HG02981 (cell line): ENCODE measurements at regions not wholly inside any gene's neighbourhood (a gene's known extent, or its start where the extent isn't known, plus 50 kb on each side); places are given as distances from the start of the nearest gene placed in this dataset.

ENCODE experiments used
- ATAC-seq: cut with Tn5 transposase; IDR thresholded peaks from one replicate; pipeline ENCODE4 v1.9.1; 2021; ENCODE audit warnings: mild to moderate bottlenecking, moderate library complexity; ENCODE audit not compliant: unreplicated experiment

DNA sequence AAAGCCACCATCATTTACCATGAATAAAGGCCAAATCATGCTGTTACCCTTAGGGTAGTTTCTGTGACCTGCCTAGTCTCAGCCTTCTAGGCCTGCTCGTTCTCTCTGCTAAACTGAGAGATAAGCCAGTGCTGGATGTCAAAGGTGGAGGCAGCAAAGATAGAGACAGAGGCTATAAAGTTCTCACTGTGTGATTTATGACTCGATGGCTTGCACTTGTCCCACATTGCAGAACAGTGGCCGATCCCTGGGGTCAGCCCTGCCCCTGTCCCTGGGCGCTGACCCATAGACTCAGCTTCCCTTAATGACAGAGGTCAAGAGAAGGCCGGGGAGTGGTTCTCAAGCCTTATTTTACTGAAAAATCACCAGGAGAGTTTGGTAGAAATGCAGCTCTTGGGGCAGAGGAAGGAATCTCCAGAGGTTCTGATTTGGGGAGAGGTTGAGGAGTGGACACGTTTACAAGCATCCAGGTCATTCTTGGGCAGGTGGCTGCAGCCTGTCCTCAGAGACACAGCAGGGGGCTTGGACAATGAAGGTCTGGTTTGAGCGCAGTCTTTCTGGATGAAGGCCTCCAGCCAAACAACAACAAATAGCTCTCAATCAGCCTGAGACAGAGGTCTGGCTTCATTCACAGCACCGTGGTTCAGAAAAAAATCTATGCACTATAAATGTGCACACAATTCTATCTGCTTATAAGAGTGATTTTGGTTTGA, 143.5 kb downstream of the ACKR3 start:
- ATAC-seq = no peak

DNA sequence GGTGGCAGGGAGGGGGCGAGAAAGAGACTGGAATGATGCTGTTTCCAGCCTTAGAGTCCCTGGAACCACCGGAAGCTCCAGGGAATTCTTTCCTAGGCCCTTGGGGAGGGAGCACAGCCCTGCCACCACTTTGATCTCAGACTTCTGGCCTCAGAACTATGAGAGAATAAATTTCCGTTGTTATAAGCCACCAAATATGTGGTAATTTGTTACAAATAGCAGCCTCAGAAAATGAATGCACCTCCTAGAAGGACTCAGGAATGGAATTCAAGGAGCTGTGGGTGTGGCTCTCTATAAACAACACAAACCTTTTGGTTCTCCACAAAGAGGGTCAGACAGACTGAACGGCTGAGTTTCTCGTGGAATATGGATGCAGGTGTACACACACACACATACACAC, 144.5 kb downstream of the ACKR3 start:
- ATAC-seq = no peak

DNA sequence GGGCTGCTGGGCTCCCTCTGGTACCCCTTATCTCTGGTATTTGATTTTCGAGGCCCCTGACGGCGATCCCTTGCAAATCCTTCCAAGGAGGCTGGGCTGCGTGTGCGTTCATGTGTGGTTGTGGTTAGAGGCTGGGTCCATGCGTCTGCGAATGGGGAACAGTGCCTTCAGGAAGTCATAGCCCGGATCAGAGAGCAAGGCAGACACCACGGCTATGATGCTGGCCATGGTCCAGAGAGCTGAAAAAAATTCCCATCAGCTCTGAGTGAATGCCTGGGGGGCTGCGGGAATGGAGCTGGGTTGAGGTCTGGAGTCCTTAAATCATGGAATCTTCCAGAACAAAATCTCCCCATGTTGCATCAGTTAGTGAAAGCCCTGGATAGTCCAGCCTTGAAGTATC, 145.5 kb downstream of the ACKR3 start:
- no peak for ATAC-seq

DNA sequence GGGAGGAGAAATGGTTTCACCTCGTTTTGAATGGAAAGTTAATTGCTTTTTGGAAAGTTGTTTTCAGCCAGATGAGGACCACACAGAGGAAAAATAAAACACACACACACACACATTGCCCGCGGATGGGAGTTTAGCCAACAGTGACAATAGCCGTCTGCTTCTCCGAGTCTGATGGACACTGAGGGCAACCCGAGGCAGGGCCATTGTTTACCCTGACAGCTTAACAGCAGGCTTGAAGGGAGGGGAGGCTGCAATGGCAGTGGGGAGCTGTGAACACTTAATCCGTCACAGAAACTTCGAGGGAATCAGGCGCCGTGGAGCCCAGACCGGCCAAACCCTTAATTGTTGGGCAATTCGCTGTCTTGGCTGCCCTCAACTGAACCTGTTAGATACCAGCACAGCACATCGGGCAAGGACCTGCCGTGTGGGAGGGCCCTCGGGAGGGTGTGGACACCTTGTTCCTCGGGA, 145.9 kb downstream of the ACKR3 start:
- ATAC-seq = no peak

DNA sequence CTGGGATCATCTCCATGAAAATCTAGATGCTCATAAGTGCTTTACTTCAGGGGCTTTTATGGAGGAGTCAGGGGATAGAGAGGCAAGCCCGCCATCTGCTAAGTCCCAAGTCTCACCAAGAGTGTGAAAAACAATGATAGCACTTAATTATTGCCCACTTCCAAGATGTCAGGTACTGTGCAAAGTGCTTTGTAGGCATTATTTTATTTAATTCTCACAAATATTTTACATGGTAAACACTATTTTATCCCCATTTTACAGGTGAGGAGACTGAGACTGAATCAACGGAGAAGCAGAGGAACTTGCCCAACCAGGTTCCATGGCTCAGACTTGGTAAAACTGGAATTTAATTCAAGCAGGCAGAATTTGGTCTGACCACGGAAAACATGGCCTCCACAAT, 147.5 kb downstream of the ACKR3 start:
- no peak for ATAC-seq

DNA sequence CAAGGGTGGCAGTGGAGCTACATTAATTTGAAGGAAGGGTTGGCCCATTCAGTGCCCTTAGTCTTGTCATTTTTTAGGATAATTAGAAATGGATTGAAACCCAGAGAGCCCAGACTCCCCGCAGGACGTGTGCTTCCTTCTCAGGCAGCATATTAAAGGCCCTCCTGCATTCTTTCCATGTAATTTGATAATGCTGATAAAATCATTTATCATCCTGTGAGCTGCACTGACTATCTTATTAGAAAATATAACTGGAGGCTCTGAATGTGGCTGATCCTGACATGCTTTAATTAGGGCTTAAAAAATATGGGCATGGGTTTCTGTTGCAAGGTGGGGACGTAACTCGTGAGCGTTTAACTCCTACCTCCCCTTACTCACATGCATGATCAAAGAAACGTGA, 148.1 kb downstream of the ACKR3 start:
- no peak for ATAC-seq

DNA sequence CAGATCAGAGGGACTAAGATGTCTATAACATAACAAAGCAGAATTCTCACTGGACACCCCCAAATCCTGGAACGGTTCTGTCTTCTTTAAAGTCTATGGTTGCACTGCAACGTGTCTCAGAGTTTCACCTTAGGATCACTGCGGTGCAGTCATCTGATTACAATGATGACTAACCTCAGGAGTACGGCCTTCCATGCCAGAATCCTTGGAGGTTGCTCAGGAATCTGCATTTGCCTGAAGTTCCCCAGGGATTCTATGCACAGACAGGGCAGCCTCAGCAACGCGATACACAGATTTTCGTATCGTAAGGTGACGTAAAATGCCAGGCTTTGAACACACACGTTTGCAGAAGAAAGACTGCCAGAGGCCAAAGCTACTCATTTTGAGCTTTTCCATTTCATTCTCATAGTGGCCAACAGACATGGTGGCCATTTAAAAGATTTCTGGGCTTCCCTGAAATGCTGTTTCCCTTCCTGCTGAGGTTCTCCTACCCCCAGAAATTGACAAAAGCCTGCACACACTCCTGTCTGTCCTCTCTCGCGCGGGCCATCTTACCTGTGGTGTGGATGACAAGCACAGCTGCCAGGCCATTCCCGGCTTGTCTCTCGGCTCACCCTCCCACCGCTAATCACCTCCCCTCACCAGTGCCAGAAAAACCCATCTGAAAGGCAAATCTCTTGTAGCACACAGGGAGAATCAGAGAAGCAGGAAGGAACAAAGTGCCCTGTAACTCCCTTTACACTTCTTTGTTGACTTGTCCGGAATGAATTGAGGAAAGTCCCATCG, 148.8 kb downstream of the ACKR3 start:
- no peak for ATAC-seq

DNA sequence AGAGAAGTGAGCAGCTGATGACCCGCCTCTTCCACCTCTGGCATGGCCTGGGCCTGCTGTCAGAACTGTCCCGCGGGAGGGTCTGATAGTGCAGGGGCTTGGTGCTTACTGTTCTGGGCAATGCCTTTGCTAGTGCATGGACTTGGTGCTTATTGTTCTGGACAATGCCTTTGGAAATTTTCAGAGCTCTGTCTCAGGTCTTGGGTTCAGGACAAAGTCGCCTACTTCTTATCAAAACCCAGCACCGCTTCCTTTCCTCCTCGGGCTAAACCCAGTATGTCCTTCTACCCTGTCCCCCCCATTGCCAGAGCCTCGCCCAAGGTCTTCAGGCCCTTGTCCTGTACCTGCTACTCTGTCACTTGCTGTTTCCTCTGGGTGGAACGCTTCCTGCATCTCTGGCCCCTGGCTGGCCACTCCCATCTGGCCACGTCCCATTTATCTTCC, 149.6 kb downstream of the ACKR3 start:
- ATAC-seq = no peak

DNA sequence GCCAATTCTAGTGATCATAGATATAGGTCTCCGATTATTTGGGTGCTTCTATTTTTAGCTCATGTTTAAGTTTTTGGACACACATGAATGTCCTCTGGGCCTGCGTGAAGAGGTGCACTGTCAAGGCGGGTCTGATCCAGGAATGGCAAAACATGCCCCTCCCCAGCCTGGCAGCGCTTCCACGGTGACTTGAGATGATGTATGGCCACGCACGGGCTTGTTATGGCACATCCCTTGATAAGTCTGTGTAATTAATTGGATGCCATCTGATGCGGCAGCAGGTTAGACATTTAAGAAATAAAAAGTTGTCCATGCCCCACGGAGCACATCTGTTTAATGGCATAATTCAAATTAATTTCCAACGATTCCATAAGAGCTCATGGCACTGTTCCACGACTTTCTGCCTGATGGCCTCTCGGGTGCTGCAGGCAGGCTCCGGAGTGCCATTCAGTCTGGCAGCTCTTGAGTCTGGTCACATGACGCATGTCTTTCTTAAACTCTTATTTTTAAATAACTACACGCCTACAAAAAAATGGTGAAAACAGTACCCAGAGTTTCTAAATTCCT, 151.4 kb downstream of the ACKR3 start:
- no peak for ATAC-seq

DNA sequence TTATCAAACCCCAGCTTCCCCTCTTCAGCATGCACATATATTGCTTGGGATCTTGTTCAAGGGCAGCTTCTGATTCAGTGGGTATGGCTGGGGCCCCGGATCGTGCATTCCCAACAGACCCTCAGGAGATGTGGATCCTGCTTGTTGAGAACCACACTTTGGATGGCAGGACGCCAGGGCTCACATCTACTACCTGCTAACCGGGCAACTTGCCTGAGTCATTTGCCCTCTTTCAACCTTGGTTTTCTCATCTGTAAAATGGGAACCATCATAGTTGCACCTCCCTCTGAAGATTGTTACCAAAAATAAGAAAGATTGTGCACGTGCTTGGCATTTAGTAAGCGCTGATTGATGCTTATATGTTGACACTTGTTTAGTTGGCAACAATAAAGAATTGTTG, 154.6 kb downstream of the ACKR3 start:
- ATAC-seq = no peak

DNA sequence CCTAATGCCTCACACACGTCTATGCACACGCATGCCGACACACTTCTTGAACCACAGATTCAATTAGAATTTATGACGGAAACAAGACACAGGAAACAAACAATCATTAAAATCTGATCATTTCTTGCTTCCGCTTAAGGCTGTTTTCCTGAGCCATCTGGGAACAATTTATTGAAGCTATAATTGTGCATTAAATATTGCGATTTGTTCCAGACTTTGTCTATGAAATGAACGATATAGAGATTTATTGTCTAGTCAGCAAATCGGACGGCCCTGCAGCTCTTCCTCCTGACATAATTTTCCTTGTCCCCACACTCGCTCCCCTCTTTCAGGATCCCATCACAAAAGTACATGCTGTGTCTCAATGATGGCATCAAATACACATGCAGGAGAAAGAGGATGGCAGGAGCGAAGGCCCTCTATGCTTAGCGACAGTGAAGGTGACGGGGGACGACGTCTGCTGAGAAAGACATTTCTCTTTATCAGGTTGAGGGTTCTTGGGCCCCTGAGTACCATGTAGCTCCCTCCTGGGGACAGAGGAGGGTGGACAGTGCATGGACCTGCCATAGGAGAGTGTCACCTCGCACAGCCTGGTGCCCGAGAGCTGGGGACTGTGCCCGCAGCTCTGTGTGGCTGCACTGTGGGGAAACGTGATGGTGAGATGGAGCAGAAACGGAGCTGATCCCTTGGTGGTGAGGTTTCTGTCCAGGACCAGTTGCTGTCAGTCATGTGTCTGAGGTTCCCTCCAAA, 157.3 kb downstream of the ACKR3 start:
- no peak for ATAC-seq

DNA sequence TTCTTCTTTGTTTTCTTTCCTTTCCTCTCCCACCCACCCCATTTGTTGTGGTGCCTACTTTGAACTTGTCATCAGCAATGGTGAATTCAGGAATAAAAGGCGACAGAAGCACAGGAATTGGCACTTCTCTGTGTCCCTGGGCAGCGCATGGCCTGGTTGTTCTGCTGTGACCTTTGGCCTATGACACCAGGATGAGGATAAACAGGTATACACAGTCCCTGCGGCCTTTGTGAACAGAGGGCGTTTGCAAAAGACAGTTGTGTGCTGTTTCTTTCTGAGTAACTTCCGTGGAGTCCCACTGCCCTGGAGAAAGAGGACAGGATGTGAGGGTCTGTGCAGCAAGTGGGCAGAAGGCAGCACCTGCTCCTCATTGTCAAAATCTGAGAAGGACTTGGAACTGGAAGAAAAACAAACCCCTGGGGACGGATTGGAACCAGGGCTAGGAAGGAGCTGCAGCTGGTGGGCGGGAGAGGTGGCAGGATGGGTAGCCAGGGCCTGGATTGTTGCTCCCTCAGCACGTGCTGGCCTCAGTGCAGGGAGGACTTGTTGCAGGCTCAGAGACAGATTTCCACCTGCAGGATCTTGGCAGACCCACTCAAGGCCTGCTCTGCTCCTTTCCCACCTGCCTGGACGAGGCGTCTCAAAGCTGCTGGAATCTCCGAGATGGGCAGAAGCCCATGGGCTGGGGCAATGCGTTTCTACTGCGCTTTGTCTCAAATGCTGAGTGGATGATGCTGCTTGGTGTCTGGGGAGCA, 159.5 kb downstream of the ACKR3 start:
- no peak for ATAC-seq

DNA sequence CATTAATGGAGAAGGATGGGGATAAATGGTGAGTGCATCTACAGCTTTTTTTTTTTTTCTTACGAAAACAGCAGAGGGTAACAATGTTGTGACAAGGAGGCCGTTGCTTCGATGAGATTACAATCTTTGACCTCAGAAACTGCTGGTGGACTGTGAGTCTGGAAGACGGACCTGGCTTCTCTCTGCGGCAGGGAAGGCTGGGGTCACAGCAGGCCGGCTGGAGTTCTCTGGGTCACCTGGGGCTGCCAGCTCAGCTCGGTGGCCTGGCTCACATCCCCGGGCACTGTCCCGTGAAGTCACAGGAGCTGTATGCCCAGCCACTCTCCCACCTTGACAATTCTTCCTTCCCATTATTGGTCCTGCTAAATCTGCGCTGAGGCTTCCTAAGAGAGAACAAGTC, 160.8 kb downstream of the ACKR3 start:
- ATAC-seq = no peak

DNA sequence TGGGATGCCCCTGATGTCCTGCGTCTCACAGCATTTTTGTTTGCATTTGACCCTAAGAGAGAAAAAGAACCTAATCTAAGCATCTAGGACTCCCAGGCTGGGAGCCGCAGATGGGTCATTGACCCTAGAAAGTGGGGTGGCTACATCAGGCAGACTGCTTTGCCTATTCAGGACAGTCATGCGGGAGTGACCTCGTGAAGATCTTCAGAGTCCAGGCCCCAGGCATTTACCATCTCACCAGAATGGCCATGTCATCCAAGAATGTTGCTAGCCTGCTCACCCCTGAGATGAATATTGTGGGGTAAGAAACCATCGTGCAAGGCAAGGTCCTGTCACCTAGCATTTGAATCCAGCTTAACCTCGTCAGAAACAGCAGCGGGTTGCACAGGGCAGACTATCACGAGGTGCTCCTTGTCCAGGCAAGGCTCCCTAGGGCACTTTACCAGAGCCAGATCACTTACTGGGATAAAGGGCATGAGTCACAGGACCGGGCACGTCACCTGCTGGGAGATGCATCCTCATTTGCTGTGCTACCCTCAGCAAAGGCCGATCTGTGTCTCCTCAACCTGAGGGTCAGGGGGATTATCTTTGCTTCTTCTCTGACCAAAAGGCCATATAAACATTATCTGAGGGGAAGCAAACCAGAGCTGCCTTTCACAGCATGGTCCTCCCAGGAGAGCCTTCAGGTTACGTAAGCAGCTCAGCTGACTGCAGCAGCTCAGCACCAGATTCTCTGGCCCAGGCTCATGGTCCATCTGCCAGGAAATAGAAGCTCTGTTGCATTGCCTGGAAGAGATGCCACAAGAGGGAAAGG, 162.3 kb downstream of the ACKR3 start:
- ATAC-seq = no peak

DNA sequence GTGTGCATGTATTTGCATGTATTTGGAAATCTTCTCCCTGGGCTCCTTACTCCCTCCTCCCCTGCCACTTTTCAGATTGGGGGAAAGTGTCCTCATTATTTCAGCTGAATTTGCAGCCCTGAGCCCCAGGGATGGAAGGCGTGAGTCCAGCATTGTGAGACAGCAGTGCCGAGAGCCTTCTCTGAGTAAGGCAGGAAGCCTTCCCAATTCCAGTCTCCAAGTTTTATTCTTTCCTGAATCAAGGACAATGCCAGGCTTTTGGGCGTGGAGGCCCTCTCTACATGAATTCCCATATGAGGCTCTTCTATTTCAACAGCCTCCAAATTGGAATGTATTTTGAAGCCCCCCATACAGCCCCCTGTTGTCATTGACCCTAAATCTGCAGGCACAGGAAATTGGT, 163.5 kb downstream of the ACKR3 start:
- ATAC-seq = no peak

DNA sequence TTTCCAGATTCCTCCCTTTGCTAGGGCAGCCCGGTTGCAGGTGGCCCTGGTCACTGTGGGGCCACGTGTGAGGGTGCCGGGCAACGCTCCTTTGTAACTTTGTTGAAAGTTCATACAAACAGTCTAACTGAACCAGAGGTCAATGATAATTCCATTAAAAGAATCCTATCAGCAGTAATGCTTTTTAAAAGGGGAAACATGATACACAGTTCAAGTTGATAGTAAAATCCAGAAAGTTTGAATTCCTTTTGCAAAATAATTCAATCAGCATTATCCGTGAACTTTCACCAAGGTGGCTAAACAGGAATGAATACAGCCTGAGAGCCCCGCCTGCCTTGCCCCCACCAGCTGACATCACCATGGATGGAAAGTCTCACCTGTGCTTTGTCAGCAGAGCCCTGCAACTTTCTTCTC, 166.2 kb downstream of the ACKR3 start:
- no peak for ATAC-seq

DNA sequence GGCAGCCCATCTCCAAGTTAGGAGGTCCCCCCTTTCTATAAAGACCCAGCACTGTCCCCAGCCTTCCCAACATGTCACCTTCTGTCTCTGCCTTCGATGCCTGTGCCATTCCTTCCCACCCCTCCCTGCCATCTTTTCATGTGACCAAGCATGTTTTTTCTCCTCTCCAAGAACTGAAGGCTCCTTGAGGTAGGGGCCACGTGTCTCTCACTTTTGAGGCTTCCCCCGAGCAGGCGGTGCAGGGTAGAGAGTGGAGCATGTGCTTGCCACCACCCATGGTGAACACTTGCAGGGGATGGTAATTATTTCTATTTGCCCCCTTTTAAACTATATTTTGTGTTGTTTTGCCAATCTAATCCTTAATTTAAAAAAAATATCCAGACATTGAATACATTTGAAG, 168.4 kb downstream of the ACKR3 start:
- ATAC-seq = no peak

DNA sequence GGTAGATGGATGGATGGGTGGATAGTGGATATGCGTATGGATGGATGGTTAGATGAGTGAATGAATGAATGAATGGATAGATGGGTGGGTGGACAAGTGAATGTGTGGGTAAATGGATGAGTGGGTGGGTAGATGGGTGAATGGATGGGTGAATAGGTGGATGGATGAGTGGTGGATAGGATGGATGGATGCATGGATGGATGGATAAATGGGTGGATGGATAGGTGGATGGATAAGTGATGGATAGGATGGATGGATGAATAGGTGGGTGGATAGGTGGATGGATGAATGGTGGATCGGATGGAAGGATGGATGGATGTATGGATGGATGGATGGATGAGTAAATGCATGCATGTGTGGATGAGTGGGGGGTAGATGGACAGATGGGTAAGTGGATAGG, 169.3 kb downstream of the ACKR3 start:
- no peak for ATAC-seq

DNA sequence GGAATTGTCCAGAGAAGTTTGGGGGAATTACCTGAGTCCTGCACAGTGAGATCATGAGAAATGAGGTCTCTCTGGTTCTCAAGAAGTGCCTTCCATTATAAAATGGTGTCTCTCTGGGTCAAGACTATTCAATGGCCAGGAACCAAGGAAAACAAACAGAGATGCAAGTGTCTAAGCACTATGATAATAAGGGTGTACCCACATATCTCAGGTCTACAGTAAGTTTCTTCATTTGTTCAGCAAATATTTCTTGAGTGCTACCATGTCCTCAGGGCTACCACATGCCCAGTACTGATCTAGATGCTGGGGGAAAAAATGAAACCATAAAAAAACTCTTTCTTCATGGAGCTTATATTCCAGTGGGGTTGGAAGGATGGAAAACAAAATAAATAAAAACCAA, 170.0 kb downstream of the ACKR3 start:
- ATAC-seq = no peak

DNA sequence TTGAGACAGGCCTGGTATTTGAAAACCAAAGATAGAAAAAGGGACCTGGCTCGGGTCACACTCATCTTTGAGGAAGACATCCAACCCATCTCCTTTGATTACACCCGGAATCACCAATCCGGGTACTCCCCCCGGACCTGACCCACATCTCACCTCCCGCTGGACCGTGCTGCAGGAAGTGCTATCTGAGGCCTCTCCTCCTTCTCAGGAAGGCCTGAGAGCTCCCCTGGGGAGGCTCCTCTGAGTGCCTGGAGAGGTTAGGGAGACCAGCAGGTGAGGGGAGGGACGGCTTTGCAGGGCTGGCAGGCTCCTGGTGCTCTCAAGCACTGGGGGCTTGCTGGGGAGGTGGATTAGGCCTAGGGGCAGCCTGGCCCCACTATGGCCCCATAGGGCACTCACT, 170.9 kb downstream of the ACKR3 start:
- no peak for ATAC-seq
